Heart right ventricle (tissue), 16 donors: ENCODE measurements at regions not wholly inside any gene's neighbourhood (a gene's known extent, or its start where the extent isn't known, plus 50 kb on each side); places are given as distances from the start of the nearest gene placed in this dataset.

Source experiments
- ATAC-seq, 8 donors: fragments of 200-7000 bp; cut with Tn5 transposase; one replicate each; pipeline ENCODE4 v1.9.1; 2020; ENCODE audit warnings: mild to moderate bottlenecking in 8 of 8, moderate library complexity in 8 of 8, moderate number of reproducible peaks in 1 of 8
- DNase-seq, 2 donors: peaks; one replicate each; pipeline ENCODE4 v3.0.0-alpha.2; 2020
- H3K27ac ChIP-seq, 10 donors: fragments of 200-600 bp; sonication (generic) in 2 of 10; one replicate each; pipeline versions ENCODE4 v1.5.0 to v1.8.0; 2020 to 2022; ENCODE audit warnings: mild to moderate bottlenecking in 3 of 10
- H3K27me3 ChIP-seq, 7 donors: fragments of 200-600 bp; one replicate each; pipeline ENCODE4 v1.8.0; 2021 to 2022; ENCODE audit warnings: mild to moderate bottlenecking in 2 of 7
- H3K36me3 ChIP-seq, 9 donors: fragments of 200-600 bp; sonication (generic) in 1 of 9; one replicate each; pipeline versions ENCODE4 v1.5.0 to v1.8.0; 2020 to 2022; ENCODE audit warnings: mild to moderate bottlenecking in 2 of 9
- H3K4me1 ChIP-seq, 9 donors: fragments of 200-600 bp; sonication (generic) in 1 of 9; one replicate each; pipeline versions ENCODE4 v1.5.0 to v1.8.0; 2020 to 2022; ENCODE audit warnings: mild to moderate bottlenecking in 4 of 9
- H3K4me3 ChIP-seq, 10 donors: fragments of 200-600 bp; sonication (generic) in 2 of 10; one replicate each; pipeline versions ENCODE4 v1.5.0 to v1.8.0; 2020 to 2022; ENCODE audit warnings: mild to moderate bottlenecking in 7 of 10, moderate library complexity in 2 of 10
- H3K9me3 ChIP-seq, 11 donors: fragments of 200-600 bp in 10 of 11; sonication (generic) in 2 of 11; one replicate each; pipeline versions ENCODE4 v1.5.0 to v1.8.0; 2013 to 2022; ENCODE audit warnings: mild to moderate bottlenecking in 2 of 11, control low read depth in 1 of 11, moderate library complexity in 1 of 11
- WGBS, 2 donors: extraction: QIAGEN DNeasy Blood & Tissue Kit; methylation state at CpG; one replicate each; pipeline ENCODE4 v1.1.7; 2013; ENCODE audit warnings: inconsistent platforms in 1 of 2; 5-methylcytosine and 5-hydroxymethylcytosine counted together
- intact Hi-C, 10 donors: fragments of 100-400 bp; cut with DNase I; formaldehyde crosslinking; loops; one replicate each; pipeline versions ENCODE4 v1.11.1 to v1.14.2; 2022
- TF ChIP-seq, protein P1 (sequence below), 9 donors: fragments of 200-600 bp; sonication (generic) in 2 of 9; IDR thresholded peaks; one replicate each; pipeline versions ENCODE4 v1.5.0 to v1.8.0; 2021 to 2022; ENCODE audit warnings: antibody characterized with exemption in 9 of 9, mild to moderate bottlenecking in 5 of 9, moderate library complexity in 1 of 9
- donor health status: Arrhythmogenic right ventricular cardiomyopathy.
- donor health status: ischemic (EF 13 %, LVEDD 7.1; RV severe dilation, severe dysfunction).
- donor health status: healthy with polysubstance abuse.
- donor health status: DM: no; HTN: yes; CAD: no.
- donor health status: DM: no; HTN: no; CAD: no.
- donor health status: ischemic (EF 25% LVEDD 6.9; RV normal size, moderate dysfunction).
- donor health status: ischemic (EF 25% LVEDD 5.7; RV mildly dilated, moderate dysfunction).
- donor health status: healthy.
- donor health status: DM: yes; HTN: yes; CAD: no.
- donor health status: Ischemic cardiomyopathy.
- donor health status: ischemic (EF 35%, LVEDD 5.7; RV mildly dilated, moderate dysfunction).
- donor health status: nonischemic (EF 11% LVEDD 7.7; RV severe dilation, severe dysfunction).
- donor health status: DM: yes; HTN: yes; CAD: no.
- donor health status: PGD.
- donor health status: ischemic (EF 29% LVEDD 5.4; RV normal size, mild dysfunction).
- donor health status: nonischemic (EF 23%, LVEDD 6.1; RV moderate dilation, normal function).

DNA sequence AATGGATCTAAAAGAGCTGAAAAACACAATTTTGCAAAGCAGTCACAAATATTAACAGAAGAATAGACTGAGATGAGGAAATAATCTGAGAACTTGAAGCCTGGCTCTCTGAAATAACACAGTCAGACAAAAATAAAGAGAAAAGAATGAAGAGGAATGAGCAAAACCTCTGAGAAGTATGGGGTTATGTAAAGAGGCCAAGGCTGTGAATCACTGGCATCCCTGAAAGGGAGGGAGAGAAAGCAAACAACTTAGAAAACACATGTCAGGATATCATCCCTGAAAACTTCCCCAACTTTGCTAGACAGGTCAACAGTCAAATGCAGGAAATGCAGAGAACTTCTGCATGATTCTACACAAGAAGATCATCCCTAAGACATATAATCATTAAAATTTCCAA, 73.5 kb upstream of the LHCGR start:
- Histone ChIP-seq H3K4me3 (no peak overlapping the region), H3K9me3 (peaks cover 0 to 9% (median 0%) of the 10 kb centered on the region in 11 donors), H3K27me3 (peaks cover 0 to 13% (median 0%) of the 10 kb centered on the region in 7 donors), H3K4me1 (no peaks in the 10 kb centered on the region), H3K36me3 (no peaks in the 10 kb centered on the region), H3K27ac (no peak overlapping the region)
- TF ChIP-seq, protein P1, sequence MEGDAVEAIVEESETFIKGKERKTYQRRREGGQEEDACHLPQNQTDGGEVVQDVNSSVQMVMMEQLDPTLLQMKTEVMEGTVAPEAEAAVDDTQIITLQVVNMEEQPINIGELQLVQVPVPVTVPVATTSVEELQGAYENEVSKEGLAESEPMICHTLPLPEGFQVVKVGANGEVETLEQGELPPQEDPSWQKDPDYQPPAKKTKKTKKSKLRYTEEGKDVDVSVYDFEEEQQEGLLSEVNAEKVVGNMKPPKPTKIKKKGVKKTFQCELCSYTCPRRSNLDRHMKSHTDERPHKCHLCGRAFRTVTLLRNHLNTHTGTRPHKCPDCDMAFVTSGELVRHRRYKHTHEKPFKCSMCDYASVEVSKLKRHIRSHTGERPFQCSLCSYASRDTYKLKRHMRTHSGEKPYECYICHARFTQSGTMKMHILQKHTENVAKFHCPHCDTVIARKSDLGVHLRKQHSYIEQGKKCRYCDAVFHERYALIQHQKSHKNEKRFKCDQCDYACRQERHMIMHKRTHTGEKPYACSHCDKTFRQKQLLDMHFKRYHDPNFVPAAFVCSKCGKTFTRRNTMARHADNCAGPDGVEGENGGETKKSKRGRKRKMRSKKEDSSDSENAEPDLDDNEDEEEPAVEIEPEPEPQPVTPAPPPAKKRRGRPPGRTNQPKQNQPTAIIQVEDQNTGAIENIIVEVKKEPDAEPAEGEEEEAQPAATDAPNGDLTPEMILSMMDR (IDR thresholded peaks at IDR 0.05) = no peak
- DNase-seq (no peak), ATAC-seq (no peak)
- intact Hi-C loops = no loop called here

DNA sequence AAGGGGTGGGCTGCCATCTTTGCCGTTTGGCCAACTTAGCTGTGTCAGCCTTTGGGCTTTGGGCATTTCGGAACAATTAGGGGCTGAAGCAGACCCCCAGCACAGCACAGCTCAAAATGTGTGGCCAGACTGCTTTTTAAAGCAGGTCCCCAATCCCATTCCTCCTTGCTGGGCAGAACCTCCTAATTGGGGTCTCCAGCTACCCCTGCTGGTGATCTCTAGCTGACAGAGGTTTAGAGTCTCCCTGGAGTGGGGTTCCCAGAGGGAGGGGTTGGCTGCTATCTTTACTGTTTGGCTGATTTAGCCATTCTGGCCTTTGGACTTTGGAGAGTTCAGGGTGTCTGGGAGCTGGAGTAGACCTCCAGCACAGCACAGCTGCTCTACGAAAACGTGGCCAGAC, 71.5 kb upstream of the LHCGR start:
- no peaks in the 10 kb centered on the region for H3K9me3 ChIP-seq
- H3K4me1 ChIP-seq = no peaks in the 10 kb centered on the region
- H3K27me3 ChIP-seq = peaks cover 0 to 13% (median 0%) of the 10 kb centered on the region in 7 donors
- H3K27ac ChIP-seq = no peak overlapping the region
- 71 to 76% methylated on average over 4 of the region's 4 CpGs for WGBS, 2 donors
- ATAC-seq (no peak), DNase-seq (no peak)
- H3K36me3 ChIP-seq = no peaks in the 10 kb centered on the region
- TF ChIP-seq, protein P1 (IDR thresholded peaks at IDR 0.05) = no peak
- intact Hi-C loops = no loop called here
- H3K4me3 ChIP-seq = no peak overlapping the region

DNA sequence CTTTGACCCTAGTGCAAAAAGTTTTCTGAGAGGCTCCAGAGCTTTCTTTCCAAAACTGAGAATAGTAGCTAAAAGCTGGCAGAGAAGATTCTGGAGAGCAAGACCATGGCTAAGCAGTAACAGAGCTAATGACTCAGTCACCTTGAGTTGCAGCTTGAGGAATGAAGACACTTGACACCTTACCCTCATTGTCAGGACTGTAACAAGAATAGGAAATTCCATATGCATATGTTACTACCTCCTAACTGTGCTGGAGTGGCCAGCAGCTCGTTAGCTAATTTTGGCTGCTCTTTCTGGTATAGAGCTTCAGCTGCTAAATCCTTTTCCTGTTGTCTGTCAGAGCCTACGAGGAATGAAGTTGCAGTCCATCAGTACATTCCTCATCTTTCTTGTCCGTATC, 68.6 kb upstream of the LHCGR start:
- Histone ChIP-seq H3K9me3 (no peaks in the 10 kb centered on the region), H3K27ac (no peak overlapping the region), H3K4me3 (no peak overlapping the region), H3K36me3 (no peaks in the 10 kb centered on the region), H3K27me3 (peaks cover 0 to 16% (median 0%) of the 10 kb centered on the region in 7 donors), H3K4me1 (no peaks in the 10 kb centered on the region)
- intact Hi-C loops = no loop called here
- DNase-seq = no peak
- 45 to 56% methylated on average over 3 of the region's 3 CpGs for WGBS, 2 donors
- ATAC-seq = no peak
- TF ChIP-seq, protein P1 (IDR thresholded peaks at IDR 0.05) = no peak

DNA sequence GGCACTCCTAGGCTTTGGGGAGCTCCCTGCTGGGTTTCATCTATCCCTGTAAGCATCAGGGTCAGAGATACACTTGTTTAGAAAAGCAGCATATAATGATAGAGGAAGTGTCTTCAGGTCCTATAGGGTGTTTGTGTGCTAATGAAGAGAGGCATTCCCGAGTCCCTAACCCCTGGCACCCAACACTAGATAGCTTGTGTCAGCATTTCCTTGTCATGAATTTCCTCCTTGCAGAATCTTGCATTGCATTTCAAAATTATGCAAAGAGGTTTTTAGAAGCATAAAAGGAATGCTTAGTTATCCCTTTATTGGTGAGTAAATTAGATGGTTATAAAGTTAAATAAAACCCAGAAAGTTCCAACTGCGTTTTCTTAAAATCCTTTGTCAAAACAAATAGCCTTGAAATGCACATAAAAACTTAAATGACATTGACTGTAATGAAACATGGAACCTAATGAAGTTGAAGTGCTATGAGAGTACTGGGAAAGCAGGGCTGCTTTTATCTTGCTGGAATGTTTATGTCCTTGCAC, 63.7 kb upstream of the LHCGR start:
- no peaks in the 10 kb centered on the region for H3K4me1 ChIP-seq
- DNase-seq (no peak), ATAC-seq (no peak)
- H3K9me3 ChIP-seq = no peaks in the 10 kb centered on the region
- peaks cover 0 to 10% (median 0%) of the 10 kb centered on the region in 7 donors for H3K27me3 ChIP-seq
- TF ChIP-seq, protein P1 (IDR thresholded peaks at IDR 0.05) = no peak
- 60 to 67% methylated on average over 2 of the region's 2 CpGs for WGBS, 2 donors
- no peak overlapping the region for H3K27ac ChIP-seq
- H3K4me3 ChIP-seq = no peak overlapping the region
- H3K36me3 ChIP-seq = no peaks in the 10 kb centered on the region
- intact Hi-C loops = no loop called here
